ENCODE measurements at regions not wholly inside any gene's neighbourhood (a gene's known extent, or its start where the extent isn't known, plus 50 kb on each side); places are given as distances from the start of the nearest gene placed in this dataset.

- Histone ChIP-seq H3K4me3 (ENCODE audit: low read depth, low read length) (no peak overlapping the region), H3K4me2 (ENCODE audit: low read length) (no peak overlapping the region), H3K79me2 (no peaks in the 10 kb centered on the region), H3K36me3 (ENCODE audit: control insufficient read depth, insufficient read depth, low read length) (no peaks in the 10 kb centered on the region), H3K9ac (no peak overlapping the region), H3K4me1 (no peaks in the 10 kb centered on the region), H3K27me3 (ENCODE audit: control insufficient read depth, insufficient read depth, low read length) (no peaks in the 10 kb centered on the region), H2AFZ (no peak overlapping the region), H3K27ac (no peak overlapping the region), H3K9me3 (ENCODE audit: control insufficient read depth, low read length) (no peaks in the 10 kb centered on the region)
- no peak for TF ChIP-seq CTCF (IDR thresholded peaks at IDR 0.05)
Observed at GRCh38 chr10:129333706-129334105, 133.3 kb upstream of the MGMT start.

- no peak overlapping the region for H3K4me3 ChIP-seq (ENCODE audit: low read depth, low read length)
- no peak for TF ChIP-seq CTCF (IDR thresholded peaks at IDR 0.05)
- H3K27ac ChIP-seq: no peak overlapping the region
- H3K27me3 ChIP-seq (ENCODE audit: control insufficient read depth, insufficient read depth, low read length): no peaks in the 10 kb centered on the region
- no peak overlapping the region for H3K4me2 ChIP-seq (ENCODE audit: low read length)
- H2AFZ ChIP-seq: no peak overlapping the region
- no peaks in the 10 kb centered on the region for H3K79me2 ChIP-seq
- H3K36me3 ChIP-seq (ENCODE audit: control insufficient read depth, insufficient read depth, low read length): no peaks in the 10 kb centered on the region
- H3K9ac ChIP-seq: no peak overlapping the region
- H3K4me1 ChIP-seq: no peaks in the 10 kb centered on the region
- H3K9me3 ChIP-seq (ENCODE audit: control insufficient read depth, low read length): no peaks in the 10 kb centered on the region
Observed at GRCh38 chr10:129334266-129334665, 132.8 kb upstream of the MGMT start.

GRCh38 chr10:129335396-129335795 lies 131.6 kb upstream of the MGMT start:
- TF ChIP-seq CTCF (IDR thresholded peaks at IDR 0.05): no peak
- Histone ChIP-seq H3K27me3 (ENCODE audit: control insufficient read depth, insufficient read depth, low read length) (no peaks in the 10 kb centered on the region), H3K9me3 (ENCODE audit: control insufficient read depth, low read length) (no peaks in the 10 kb centered on the region), H2AFZ (no peak overlapping the region), H3K27ac (no peak overlapping the region), H3K4me2 (ENCODE audit: low read length) (no peak overlapping the region), H3K4me3 (ENCODE audit: low read depth, low read length) (no peak overlapping the region), H3K36me3 (ENCODE audit: control insufficient read depth, insufficient read depth, low read length) (no peaks in the 10 kb centered on the region), H3K9ac (no peak overlapping the region), H3K79me2 (no peaks in the 10 kb centered on the region), H3K4me1 (no peaks in the 10 kb centered on the region)

GRCh38 chr10:129335942-129336341 lies 131.1 kb upstream of the MGMT start:
- Histone ChIP-seq H3K4me2 (ENCODE audit: low read length) (no peak overlapping the region), H3K36me3 (ENCODE audit: control insufficient read depth, insufficient read depth, low read length) (no peaks in the 10 kb centered on the region), H3K4me1 (no peaks in the 10 kb centered on the region), H3K79me2 (no peaks in the 10 kb centered on the region), H3K27ac (no peak overlapping the region), H2AFZ (no peak overlapping the region), H3K9me3 (ENCODE audit: control insufficient read depth, low read length) (no peaks in the 10 kb centered on the region), H3K27me3 (ENCODE audit: control insufficient read depth, insufficient read depth, low read length) (no peaks in the 10 kb centered on the region), H3K9ac (no peak overlapping the region), H3K4me3 (ENCODE audit: low read depth, low read length) (no peak overlapping the region)
- TF ChIP-seq CTCF (IDR thresholded peaks at IDR 0.05): no peak

- Histone ChIP-seq H3K9me3 (ENCODE audit: control insufficient read depth, low read length) (no peaks in the 10 kb centered on the region), H3K79me2 (no peaks in the 10 kb centered on the region), H3K9ac (no peak overlapping the region), H3K4me1 (no peaks in the 10 kb centered on the region), H3K4me3 (ENCODE audit: low read depth, low read length) (no peak overlapping the region), H3K27me3 (ENCODE audit: control insufficient read depth, insufficient read depth, low read length) (no peaks in the 10 kb centered on the region), H2AFZ (no peak overlapping the region), H3K4me2 (ENCODE audit: low read length) (no peak overlapping the region), H3K36me3 (ENCODE audit: control insufficient read depth, insufficient read depth, low read length) (no peaks in the 10 kb centered on the region), H3K27ac (no peak overlapping the region)
- no peak for TF ChIP-seq CTCF (IDR thresholded peaks at IDR 0.05)
Observed at GRCh38 chr10:129339191-129339590, 127.8 kb upstream of the MGMT start.

Measured in parathyroid adenoma (tissue), 2 donors.